Tibial artery (tissue), 4 donors: ENCODE measurements at regions not wholly inside any gene's neighbourhood (a gene's known extent, or its start where the extent isn't known, plus 50 kb on each side); places are given as distances from the start of the nearest gene placed in this dataset.

Experiments
- DNase-seq, 2 donors: peaks; one replicate each; pipeline ENCODE4 v3.0.0-alpha.2; 2019
- H3K27ac ChIP-seq, 2 donors: fragments of 200-600 bp; sonication (generic) in 1 of 2; 1 replicate in 1 of 2; 2 replicates in 1 of 2; pipeline ENCODE4 v1.5.1; 2018 to 2019; ENCODE audit warnings: mild to moderate bottlenecking in 1 of 2
- H3K27me3 ChIP-seq, 2 donors: fragments of 200-600 bp; sonication (generic) in 1 of 2; one replicate each; pipeline versions ENCODE4 v1.5.1 to v1.6.0; 2016 to 2019
- H3K36me3 ChIP-seq, 3 donors: fragments of 200-600 bp; sonication (generic) in 2 of 3; one replicate each; pipeline ENCODE4 v1.5.1; 2016 to 2019; ENCODE audit warnings: mild to moderate bottlenecking in 2 of 3
- H3K4me1 ChIP-seq, 4 donors: fragments of 200-600 bp; sonication (generic) in 2 of 4; 1 replicate in 3 of 4; 2 replicates in 1 of 4; pipeline ENCODE4 v1.5.1; 2016 to 2019
- H3K4me3 ChIP-seq, 2 donors: fragments of 200-600 bp; sonication (generic) in 1 of 2; 1 replicate in 1 of 2; 2 replicates in 1 of 2; pipeline ENCODE4 v1.5.1; 2018 to 2019; ENCODE audit warnings: mild to moderate bottlenecking in 2 of 2
- H3K9me3 ChIP-seq, 3 donors: fragments of 200-600 bp; sonication (generic) in 1 of 3; one replicate each; pipeline ENCODE4 v1.5.1; 2016 to 2019
- CTCF ChIP-seq, 2 experiments: fragments of 200-600 bp in 1 of 2; fragments of 450-650 bp in 1 of 2; IDR thresholded peaks; one replicate each; pipeline ENCODE4 v1.5.1; 2017 to 2019; ENCODE audit warnings: antibody characterized with exemption in 2 of 2, mild to moderate bottlenecking in 1 of 2, moderate library complexity in 1 of 2
- intact Hi-C: fragments of 100-400 bp; cut with DNase I; formaldehyde crosslinking; loops from one replicate; pipeline ENCODE4 v1.15.0; 2023; ENCODE audit warnings: low total_unique reads

GRCh38 chr4:31294655-31295480 lies 574.7 kb downstream of the PCDH7 start:
- intact Hi-C loops: loop anchor here (5.0 kb wide), 1 partner anchor 968 kb away; no protein-coding TSS in a partner anchor
- TF ChIP-seq CTCF (IDR thresholded peaks at IDR 0.05): no peak

DNA sequence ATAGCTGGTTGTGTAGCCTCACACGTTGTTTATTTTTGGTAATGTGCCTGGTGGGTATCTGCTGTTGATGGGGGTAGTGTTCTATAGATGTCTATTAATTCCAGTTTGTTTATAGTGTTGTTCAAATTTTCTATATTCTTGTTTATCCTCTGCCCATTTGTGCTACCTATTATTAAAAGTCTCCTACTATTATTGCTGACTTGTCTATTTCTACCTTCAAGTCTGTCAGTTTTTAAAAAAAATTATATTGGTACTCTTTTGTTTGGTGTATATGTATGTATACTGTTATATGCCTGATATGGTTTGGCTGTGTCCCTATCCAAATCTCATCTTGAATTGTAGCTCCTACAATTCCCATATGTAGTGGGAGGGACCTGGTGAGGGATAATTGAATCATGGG lies 578.6 kb downstream of the PCDH7 start:
- no peak for DNase-seq
- Histone ChIP-seq H3K36me3 (no peaks in the 10 kb centered on the region), H3K4me3 (no peak overlapping the region), H3K4me1 (no peaks in the 10 kb centered on the region), H3K9me3 (no peaks in the 10 kb centered on the region), H3K27me3 (no peaks in the 10 kb centered on the region), H3K27ac (no peak overlapping the region)
- TF ChIP-seq CTCF (IDR thresholded peaks at IDR 0.05): no peak
- intact Hi-C loops: loop anchor here (5.0 kb wide), 1 partner anchor 971 kb away; no protein-coding TSS in a partner anchor

More at GRCh38 chr4:31294655-31295480, 574.7 kb downstream of the PCDH7 start:
- no peaks in the 10 kb centered on the region for H3K27me3 ChIP-seq
- no peaks in the 10 kb centered on the region for H3K36me3 ChIP-seq
- H3K9me3 ChIP-seq: no peaks in the 10 kb centered on the region
- no peaks in the 10 kb centered on the region for H3K4me1 ChIP-seq
- DNase-seq: no peak
- H3K4me3 ChIP-seq: no peak overlapping the region
- no peak overlapping the region for H3K27ac ChIP-seq

DNA sequence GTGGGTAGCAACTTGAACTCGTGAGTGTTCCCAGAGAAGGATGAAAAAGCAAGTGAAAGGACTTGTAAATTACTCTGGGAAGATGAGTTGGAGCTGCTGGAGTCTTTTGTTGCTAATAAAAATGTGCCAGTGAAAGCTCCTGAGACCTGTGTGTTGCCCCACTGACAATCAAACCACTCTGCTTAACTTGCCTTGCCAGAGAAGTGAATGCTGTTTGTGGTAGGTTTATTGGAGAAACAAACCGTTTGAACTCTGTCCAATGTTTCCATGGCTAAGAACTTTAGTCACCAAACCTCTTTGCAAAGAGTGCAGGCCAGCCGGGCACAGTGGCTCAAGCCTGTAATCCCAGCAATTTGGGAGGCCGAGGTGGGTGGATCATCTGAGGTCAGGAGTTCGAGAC lies 586.9 kb downstream of the PCDH7 start:
- DNase-seq: no peak
- intact Hi-C loops: no loop called here
- Histone ChIP-seq H3K4me1 (no peaks in the 10 kb centered on the region), H3K27me3 (no peaks in the 10 kb centered on the region), H3K9me3 (no peaks in the 10 kb centered on the region), H3K36me3 (no peaks in the 10 kb centered on the region), H3K27ac (no peak overlapping the region), H3K4me3 (no peak overlapping the region)
- no peak for TF ChIP-seq CTCF (IDR thresholded peaks at IDR 0.05)

GRCh38 chr4:31324814-31325213 lies 604.6 kb downstream of the PCDH7 start:
- Histone ChIP-seq H3K27me3 (no peaks in the 10 kb centered on the region), H3K27ac (no peak overlapping the region), H3K9me3 (no peaks in the 10 kb centered on the region), H3K36me3 (no peaks in the 10 kb centered on the region), H3K4me1 (no peaks in the 10 kb centered on the region), H3K4me3 (no peak overlapping the region)
- intact Hi-C loops: no loop called here
- DNase-seq: no peak
- TF ChIP-seq CTCF (IDR thresholded peaks at IDR 0.05): no peak

DNA sequence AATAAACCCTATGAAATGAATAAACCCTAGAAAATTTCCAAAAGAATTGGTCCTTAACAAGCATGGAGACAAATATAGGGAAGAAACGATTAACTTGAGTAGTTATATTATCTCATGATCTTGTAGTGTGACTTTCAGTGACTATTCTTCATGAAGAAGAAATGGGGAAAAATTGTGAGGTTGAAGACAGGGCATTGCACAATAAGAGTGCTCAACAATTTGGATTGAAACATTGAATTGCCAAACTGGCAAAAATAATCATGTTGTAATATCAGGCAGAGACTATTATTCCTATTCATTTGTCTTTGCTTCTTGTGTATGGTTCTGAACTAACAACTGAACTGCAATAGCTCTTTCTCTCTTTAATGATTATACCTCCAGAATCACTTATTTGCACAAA lies 605.1 kb downstream of the PCDH7 start:
- Histone ChIP-seq H3K4me1 (no peaks in the 10 kb centered on the region), H3K9me3 (no peaks in the 10 kb centered on the region), H3K36me3 (no peaks in the 10 kb centered on the region), H3K27me3 (no peaks in the 10 kb centered on the region), H3K4me3 (no peak overlapping the region), H3K27ac (no peak overlapping the region)
- intact Hi-C loops: no loop called here
- no peak for TF ChIP-seq CTCF (IDR thresholded peaks at IDR 0.05)
- DNase-seq: no peak
